Activated T-helper 1 cell treated with Interleukin-2 at 50 U/mL for 16 hours (primary cell): ENCODE measurements at regions not wholly inside any gene's neighbourhood (a gene's known extent, or its start where the extent isn't known, plus 50 kb on each side); places are given as distances from the start of the nearest gene placed in this dataset.

ENCODE experiments used
- DNase-seq: peaks from one replicate; pipeline ENCODE4 v3.0.0-alpha.2; 2020; ENCODE audit warnings: low read depth

DNA sequence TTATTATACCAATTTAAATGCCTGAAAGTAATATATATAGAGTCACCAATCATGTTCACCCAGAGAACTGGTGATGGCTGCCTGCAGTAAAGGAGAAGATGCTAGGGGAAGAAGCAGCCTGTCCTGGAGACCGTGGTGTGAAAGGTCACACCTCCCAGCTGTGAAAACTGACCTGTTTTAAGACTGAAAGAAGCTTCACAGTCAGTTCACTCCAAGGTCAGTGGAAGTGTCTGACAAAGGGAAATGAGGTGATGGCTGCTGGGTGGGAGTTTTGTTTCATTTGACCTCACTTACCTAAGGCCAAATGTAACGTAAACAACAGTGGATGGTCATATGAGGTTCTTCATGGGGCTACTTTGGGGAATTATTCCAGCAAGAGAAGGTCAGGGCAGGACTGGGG lies 352.1 kb upstream of the GATB start:
- DNase-seq, result no peak

DNA sequence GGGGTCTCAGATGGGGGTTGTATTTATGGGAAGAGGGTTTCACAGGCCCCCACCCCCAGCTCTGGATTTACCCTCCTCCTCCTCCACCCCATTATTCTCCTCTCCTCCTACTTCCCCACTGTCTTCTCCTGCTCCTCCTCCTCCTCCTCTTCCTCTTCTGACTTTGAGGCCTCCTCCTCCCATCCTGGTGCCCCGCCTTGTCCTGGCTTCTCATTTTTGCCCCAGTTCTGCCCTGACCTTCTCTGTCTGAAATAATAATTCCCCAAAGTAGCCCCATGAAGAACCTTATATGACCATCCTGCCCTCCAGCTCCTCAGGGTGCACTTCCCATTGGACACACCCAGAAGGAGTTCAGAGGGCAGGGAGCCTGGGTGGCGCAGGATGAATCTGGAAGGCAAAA lies 351.4 kb upstream of the GATB start:
- no peak for DNase-seq

DNA sequence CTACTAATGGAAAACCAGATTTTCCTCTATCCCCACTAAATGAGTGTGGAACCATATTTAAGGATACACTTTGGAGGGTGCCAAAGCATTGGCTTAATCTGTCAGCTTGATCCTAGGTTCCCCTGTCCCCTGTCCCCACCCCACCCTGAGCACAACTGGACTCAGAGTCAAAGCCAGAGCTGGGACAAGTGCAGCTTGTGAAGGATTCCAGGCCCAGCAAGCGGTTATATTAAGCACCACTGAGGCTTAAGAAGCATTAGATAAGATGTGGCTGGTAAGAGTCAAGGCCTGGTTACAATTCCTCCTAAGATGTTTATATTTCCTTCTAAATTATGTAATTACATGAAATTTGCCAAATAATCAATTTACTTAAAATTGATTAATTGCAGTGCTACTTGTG lies 350.0 kb upstream of the GATB start:
- no peak for DNase-seq

DNA sequence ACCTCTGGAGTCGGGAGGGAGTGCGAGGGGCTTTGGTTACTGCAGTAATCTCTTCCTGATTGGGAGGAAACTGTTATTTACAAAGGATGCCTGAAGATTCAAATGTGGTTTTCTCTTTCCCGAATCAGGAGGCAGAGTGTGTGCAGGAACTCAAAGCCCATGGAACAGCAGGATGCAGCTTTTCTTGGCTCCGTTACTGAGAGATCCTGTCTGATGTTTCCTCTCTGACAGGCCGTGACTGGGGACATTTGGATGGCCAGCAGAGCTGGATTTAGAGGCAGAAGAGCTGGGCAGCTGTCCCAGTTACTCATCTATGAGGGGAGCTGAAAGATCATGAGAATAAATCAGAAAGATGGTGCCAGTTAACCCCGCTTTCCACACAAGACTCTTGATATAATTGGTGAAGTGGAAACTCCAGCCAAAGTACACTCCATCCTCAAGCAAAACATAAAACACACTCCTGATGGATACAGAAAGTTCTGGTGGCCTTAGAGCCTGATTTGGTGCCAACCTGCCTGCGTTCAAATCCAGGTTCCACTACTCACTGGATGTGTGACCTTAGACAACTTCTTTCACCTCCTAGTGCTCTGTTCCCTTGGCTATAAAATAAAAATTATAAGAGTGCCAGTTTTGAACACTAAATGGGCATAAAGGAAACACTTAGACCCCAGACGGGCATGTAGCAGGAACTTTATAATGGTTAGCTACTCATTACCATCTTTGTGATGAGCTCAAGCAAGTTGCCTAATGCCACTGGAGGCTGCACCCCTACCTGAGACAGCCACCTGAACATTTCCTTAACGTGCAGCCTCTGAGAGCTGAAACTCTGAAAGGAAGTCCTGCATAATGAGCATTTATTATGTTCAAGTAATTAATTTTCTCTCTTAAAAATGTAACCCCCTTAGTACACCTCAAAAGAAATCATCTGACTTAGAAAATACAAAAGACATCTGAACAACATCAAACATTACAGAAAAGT lies 349.0 kb upstream of the GATB start:
- no peak for DNase-seq

DNA sequence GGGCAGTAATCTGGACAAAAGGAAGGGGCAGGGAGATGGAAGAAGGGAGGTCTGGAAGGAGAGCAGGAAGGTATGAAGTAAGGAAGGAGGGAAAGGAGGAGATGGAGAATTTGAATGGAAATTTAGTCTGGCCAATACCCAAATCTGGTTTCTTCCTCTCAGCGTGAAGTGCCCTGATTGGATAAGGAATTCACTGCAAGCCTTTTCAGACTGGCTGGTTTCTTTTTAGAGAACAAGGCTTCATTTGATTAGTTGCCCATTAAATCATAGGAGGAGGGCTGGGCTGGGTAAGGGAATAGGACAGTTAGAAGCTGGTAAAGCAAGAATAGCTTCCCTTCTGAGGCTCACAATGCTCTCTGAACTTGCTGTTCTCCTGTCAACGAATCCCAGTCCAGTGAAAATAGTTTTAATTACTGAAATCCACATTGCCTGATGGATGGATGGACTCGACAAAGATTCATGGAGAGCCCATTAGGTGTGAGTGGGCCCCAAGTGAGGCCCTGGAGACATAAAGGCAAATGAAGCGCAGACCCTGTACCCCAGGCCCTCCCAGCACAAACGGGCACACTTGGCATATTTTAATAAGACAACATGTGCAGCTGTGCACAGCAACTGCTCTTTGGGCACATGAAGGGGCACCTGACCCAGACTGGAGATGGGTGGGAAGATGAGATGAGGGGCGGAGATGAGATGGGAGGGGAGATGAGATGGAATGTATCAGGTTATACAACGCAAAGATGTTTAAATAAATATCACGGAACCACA lies 347.1 kb upstream of the GATB start:
- DNase-seq, result no peak

DNA sequence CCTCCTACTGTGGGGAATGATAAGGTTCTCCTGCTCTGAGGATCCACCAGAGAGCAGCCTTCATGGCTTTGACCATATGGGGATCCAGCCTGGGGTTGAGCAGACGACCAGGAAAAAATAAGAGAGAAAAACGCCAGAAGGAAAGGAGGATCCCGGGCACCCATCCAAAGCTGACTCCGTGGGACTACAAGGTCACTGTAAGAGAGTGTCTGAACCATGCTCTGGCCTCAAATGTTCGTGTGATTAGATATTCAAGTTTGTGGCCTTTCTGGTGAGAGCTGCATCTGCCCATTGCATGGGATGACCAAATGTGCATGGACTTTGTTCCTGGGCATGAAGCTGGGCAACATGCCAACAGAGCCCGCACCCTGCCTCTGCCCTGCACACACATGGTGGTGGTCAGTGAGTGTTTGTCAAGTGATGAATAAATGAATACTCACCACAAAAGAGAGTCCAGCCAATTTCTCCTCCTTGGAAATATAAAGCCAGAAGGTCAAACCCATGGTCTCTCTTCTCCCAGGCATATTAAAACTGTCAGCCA lies 346.0 kb upstream of the GATB start:
- DNase-seq, result no peak

DNA sequence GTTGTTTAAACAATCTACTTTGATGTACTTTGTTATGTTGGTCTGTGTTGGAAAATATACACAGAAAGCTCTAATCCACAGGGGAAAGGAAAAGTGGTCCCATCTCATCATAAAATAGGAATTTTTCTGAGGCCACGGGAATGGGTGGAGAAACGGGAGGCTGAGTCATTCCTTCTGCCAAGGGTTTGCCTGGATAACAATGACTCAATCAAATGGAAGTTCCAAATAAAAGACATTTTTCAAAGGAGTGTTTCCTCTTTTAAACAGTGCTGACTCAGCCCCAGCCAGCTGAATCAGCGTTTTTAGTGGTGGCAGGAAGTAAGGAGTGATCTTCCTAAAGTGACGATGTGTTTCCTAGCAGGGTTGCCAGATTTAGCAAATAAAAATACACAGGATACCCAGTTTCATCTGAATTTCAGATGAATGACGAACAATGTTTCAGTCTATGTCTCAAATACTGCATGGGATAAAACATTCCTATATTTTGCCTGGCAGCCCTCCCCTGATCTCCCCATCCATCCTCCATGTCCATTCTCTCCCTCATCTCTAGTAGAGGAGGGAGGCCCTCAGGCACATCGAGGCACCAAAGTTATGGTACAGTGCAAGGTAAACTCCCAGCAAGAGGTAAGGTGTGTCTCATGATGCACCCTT lies 345.4 kb upstream of the GATB start:
- DNase-seq, result no peak

DNA sequence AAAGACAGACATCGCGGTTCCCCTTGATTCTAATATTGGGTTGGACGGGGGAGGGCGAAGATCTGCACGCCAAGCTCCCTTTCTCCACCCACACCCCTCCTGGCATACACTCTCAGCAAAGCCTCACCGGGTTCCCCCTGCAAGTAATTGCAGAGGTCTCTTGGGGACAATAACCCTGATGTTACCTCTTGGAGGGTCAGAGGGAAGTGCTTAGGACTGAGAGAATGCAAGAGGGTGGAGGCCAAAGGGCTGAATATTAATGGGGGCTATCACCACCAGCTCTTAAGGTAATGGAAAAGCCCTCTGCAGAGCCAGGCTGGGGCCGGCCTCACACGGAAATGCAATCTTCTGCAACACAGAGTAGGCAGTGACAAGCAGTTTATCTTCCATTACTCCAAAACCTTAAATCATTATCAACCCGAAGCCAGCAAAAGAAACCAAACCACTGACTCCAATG lies 344.1 kb upstream of the GATB start:
- DNase-seq, result no peak

DNA sequence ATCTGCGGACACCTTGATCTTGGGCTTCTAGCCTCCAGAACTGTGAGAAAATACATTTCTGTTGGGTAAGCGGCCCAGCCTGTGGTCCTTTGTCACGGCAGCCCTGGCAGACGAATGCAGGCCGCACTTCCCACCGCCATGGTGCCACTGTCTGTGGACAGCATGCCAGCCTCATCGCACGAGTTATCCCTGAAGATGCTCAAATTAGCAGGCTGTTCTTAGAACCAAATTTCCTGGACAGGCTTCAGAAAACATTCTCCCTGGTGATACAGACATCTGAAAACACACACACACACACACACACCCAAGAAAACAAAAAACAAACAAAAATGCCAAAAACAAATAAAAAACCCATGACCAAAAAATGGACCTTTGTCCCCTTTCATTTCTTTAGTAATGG lies 343.5 kb upstream of the GATB start:
- no peak for DNase-seq

DNA sequence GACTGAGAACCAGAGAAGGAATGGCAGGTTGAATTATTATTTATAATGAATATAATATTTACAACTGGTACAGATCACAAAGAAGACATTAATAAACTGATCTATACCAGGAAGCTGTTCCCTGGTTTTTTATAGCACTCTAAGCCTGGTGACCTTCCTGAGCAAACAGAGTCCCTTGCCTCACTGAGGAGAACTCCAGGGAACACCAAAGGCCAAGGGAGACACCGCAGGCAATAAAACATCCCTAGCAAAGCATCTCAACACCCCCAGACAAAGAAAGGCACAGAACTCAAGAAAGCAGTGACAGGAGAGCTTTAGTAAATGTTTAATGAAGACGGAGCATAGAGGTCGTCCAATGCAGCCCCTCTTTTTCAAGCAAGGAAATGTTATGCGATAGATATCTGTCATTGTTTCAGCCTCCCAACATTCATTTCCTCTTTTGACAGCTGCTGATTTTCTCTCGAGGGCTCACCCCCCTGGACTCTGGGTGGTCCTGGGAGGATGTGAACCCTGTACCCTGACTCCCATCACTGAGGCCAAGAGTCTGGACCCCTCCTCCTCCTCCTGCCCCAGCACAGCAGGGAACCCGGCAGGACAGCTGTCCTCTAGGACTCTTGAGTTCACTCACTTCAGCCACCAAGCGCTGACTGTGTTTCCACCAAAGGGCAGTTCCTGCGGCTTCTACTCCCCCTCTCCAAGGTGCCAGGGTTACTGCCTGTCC lies 342.5 kb upstream of the GATB start:
- no peak for DNase-seq

DNA sequence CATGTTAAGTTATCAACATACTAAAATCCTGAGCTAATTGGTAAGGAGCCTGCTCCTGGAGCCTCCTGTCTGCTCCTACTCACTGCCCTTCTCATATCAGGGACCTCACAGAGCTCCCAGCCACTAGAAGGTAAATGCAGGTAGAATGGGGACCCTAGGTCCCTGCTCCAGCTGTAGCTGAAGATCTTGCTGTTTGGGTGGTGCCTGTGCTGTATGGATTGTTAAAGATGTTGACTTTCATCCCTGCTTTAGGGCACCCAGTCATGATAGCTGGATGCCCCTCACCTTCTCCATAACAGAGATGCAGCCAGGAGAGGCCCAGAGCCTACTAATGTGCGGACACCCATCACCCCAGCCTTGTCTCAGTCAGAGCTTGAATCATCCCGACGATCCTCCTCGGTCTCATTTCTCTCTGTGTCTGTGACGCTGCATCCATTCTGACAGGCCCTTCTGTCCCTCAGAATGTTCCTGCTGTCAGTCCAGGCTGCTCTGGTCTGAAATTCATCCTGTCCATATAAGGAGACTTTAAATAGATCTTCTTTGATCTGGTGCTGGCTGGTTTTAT lies 341.7 kb upstream of the GATB start:
- no peak for DNase-seq

DNA sequence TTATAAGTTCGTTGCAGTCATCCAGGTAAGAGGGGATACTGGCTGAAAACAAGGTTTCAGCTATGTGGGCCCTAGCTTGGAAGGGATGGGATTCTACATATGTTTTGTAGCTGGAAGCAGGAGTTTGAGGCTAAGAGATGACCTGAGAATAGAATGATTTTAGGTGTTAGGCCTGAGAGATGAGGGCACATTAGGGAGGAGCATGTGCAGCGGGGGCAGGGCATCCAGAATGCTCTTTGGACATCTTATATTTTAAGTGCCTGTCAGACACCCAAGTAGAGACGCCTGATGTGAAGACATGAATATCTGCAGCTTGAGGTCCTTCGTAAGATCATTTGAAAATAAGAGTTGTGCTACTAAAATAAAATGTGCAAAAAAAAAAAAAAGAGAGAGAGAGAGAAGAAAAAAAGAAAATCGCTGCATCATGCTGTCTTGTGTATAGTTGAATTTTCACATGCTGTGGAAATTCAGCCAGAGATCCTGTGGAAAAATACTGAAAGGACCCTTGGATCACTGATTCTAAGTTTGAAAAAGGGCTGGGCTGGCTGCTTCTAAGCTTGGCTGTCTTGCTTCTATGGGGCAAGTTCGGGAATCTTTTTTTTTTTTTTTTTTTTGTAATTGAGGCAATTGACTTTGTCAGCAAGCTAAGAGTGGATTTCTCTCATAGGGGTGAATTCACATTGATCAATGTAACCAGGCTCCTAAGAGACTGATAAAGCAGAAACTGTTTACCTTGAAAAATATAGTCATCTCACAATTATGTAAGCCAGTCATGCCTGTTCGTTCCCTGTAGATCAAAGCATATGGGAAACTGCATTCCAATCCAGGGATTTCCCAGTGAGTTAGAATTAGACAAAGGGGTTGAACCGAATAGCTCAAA lies 341.0 kb upstream of the GATB start:
- no peak for DNase-seq

DNA sequence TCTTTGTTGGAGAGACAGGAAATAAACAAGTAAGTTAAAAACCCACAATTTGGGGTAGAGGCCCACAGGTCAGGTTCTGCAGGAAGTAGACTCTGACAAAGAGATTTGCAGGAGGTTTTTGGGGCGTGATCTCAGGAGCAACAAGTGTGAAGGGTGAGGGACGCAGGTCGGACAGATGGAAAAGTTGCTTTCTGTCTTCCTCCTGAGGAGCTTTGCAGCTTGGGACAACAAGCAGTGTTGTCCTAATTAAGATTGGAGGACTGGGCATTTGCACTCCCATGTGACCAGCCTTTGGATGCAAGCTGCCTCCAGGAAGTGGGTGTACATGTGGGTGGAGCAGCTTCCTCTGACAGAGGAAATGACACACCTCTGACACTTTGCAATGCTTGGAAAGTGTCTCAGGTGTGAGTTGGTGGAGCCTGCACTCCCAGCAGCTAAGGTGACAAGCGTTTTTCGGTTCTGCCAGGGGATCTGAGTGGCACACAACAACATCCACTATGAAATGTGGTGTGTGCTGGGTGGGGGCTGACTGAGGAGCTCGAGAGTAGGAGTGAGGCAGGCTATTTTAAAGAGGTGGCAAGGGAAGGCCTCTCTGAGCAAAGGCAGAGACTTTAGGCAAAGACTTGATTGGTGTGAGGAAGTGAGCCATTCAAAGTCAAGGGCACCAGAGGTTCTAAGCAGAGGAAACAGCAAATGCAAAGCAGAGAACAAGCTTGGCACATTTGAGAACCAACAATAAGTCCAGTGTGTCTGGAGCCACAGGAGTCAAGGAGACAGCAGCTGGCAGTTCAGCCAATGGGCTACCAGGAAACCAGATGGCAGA lies 339.8 kb upstream of the GATB start:
- DNase-seq, result peak; percentile 75

DNA sequence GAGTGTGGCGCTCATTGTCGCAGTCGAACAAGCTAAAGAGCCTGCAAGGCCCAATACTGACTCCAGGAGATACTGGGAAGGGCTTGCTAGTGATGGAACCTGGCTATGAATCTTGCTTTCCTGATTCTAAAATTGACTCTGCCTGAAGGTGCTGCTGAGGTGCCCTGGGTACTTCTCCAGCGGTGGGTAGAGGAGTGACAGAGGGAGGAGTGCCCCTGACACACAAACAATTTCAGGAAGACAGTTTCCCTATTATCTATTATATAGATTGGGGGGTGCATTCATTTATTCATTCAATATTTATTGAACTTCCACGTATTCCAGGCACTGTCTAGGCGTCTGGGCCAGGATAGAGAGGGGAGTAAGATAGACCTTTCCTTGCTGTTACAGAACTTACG lies 339.2 kb upstream of the GATB start:
- DNase-seq, result no peak

DNA sequence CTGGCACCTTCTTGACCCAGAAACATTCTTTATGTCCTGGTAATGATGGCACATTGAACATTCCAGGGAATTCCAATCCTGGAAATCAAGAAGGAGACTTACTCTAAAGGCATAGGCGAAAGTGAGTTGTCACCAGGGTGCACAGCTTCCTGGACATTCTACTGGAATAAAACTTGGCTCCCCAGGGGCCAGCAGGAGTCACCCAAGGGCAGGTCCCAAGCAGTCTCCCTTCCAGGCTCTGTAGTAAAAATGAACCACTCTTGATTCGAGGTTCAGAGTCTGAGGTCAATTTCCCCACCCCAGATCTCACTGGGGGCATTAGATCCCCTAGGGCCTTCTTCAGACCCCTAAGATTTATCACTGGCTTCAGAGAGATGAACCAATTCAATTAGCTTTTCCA lies 338.7 kb upstream of the GATB start:
- no peak for DNase-seq

DNA sequence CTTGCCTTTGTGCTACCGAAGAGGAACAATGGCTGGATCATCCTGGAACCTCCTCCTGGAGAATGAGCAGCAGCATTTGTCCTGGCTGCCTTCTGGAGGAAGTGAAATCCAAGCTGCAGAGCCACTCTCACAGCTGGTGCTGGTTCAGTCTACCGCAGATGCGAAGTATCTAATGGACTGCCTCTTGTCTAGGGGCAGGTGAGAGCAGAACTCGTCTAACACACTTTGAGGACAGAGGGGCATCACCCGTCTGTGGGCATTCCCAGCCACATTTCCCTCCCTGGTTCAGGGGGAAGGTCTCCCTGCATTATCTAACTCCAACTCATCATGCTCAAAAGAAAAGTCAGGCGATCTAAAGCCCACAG lies 338.2 kb upstream of the GATB start:
- DNase-seq, result no peak

DNA sequence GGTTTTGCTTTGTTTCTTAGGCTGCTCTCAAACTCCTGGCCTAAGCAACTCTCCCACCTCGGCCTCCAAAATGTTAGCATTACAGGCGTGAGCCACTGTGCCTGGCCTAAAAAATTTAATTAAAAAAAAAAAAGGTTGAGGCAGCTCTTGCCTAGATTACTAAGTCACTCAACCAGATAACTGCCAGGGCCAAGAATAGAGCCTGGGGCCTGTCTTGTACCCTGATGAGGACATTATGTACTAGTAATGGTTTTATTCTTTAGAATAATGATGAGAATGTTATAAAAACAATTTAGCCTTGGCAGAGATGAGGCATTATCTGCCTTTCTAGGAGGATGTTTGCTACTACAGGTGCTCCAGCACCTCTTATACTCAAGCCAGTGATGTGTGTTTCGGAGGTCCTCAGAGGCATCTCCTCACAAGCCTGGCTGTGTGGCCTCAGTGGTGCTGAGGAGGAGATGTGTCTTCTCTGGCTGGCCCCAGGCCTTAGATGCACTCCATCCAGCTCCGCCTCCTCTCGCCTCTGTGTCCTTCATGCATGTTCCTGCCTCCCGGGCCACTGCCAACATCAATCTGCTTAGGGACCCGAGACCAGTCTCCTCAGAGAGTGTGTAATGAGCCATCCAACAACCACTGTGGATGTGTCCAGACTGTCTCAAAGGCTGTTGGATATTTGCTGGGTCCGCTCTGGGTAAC lies 337.7 kb upstream of the GATB start:
- no peak for DNase-seq

DNA sequence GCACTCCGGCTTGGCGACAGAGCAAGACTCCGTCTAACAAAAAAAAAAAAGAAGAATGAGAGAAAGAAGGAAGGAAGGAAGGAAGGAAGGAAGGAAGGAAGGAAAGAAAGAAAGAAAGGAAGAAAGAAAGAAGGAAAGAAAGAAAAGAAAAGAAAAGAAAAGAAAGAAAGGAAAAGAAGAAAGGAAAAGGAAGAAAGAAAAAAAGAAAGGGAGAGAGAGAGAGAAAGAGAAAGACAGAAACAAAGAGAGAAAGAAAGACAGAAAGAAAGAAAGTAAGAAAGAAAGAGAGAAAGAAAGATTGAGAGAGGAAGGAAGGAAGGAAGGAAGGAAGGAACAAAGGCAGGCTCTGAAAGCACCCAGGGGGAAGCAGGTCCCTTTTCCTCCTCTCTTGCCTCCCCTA lies 336.6 kb upstream of the GATB start:
- DNase-seq, result no peak

DNA sequence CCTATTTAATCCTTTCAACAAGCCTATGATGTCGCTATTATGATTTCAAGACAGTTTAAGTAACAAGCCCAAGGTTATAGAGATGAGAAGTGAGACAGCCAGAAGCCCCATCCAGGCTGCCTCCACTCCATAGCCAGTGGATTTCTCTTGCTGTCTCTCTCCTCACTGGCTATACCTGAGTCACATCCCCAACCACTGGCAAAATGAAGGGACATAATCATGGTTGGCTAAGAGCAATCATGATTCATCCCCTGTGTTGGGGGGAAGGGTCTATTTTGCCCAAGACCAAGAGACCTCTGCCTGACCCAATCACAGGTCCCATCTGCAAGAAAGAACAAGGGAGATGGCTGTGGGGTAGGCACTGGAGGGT lies 334.9 kb upstream of the GATB start:
- no peak for DNase-seq
